ENCODE measurements at regions not wholly inside any gene's neighbourhood (a gene's known extent, or its start where the extent isn't known, plus 50 kb on each side); places are given as distances from the start of the nearest gene placed in this dataset.

DNA sequence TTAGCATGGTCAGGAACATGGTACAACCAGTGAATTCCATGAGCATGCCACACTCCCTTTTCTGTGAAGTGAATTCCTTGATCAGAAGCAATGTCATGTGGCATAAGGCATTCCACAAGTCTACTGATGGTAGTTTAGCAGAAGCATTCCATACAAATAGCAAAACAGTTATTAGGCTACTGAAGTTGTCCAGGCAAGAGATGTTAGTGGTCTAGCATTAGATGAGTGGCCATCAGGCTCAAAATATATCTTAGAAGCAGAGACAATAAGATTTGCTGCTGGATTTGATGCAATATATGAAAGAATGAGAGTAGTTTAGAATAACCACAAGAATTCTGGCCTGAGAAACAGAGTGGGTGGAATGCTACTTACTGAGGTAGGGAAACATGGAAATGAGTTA lies 355.3 kb upstream of the NRXN1 start:
- TF ChIP-seq, protein P1, sequence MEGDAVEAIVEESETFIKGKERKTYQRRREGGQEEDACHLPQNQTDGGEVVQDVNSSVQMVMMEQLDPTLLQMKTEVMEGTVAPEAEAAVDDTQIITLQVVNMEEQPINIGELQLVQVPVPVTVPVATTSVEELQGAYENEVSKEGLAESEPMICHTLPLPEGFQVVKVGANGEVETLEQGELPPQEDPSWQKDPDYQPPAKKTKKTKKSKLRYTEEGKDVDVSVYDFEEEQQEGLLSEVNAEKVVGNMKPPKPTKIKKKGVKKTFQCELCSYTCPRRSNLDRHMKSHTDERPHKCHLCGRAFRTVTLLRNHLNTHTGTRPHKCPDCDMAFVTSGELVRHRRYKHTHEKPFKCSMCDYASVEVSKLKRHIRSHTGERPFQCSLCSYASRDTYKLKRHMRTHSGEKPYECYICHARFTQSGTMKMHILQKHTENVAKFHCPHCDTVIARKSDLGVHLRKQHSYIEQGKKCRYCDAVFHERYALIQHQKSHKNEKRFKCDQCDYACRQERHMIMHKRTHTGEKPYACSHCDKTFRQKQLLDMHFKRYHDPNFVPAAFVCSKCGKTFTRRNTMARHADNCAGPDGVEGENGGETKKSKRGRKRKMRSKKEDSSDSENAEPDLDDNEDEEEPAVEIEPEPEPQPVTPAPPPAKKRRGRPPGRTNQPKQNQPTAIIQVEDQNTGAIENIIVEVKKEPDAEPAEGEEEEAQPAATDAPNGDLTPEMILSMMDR (IDR thresholded peaks at IDR 0.05): no peak
- no peak for TF ChIP-seq POLR2A (IDR thresholded peaks at IDR 0.05)

All from lower leg skin (tissue), 3 donors.